ENCODE measurements at regions not wholly inside any gene's neighbourhood (a gene's known extent, or its start where the extent isn't known, plus 50 kb on each side); places are given as distances from the start of the nearest gene placed in this dataset.
"Not testable (repeated sequence)": the region's sequence is repeated elsewhere in the genome, so short reads cannot be mapped to it uniquely, and the experiment has no call there.

GRCh38 chr4:49285905-49286304 is 299.8 kb downstream of the CWH43 start:
- not testable (repeated sequence) for TF ChIP-seq CTCF, POLR2A (IDR thresholded peaks at IDR 0.05)

All from esophagus squamous epithelium (tissue), 4 donors.